Muscle of back (tissue), 3 donors: ENCODE measurements at regions not wholly inside any gene's neighbourhood (a gene's known extent, or its start where the extent isn't known, plus 50 kb on each side); places are given as distances from the start of the nearest gene placed in this dataset.
"Not testable (repeated sequence)": the region's sequence is repeated elsewhere in the genome, so short reads cannot be mapped to it uniquely, and the experiment has no call there.

Source experiments
- DNase-seq, 3 donors: peaks; one replicate each; pipeline versions ENCODE4 v3.0.0 to v3.0.0-alpha.2; 2013

DNA sequence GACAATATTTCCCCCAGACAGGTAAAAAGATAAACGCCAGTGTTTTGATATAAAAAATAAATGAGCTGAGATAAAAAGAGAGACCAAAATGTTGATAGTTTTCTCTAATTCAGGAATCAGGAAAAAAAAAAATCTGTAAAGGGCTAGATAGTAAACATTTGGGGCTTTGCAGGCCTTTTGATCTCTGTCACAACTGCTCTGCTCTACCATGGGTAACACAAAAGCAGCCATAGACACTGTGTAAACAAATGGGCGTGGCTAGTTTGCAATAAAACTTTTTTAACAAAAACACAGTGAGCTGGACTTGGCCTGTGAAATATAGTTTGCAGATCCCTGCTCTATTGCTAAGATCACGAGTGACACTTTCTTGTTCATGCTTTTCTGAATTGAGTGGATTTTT, 219.1 kb upstream of the STXBP5 start:
- no peak for DNase-seq

DNA sequence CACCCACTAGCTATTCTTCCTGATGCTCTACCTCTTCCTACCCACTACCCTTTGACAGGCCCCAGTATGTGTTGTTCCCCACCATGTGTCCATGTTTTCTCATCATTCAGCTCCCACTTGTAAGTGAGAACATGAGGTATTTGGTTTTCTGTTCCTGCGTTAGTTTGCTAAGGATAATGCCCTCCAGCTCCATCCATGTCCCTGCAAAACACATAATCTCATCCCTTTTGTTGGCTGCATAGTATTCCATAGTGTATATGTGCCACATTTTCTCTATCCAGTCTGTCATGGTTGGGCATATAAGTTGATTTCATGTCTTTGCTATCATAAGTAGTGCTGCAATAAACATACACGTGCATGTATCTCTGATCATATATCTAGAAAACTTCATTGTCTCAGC, 218.3 kb upstream of the STXBP5 start:
- DNase-seq = no peak

DNA sequence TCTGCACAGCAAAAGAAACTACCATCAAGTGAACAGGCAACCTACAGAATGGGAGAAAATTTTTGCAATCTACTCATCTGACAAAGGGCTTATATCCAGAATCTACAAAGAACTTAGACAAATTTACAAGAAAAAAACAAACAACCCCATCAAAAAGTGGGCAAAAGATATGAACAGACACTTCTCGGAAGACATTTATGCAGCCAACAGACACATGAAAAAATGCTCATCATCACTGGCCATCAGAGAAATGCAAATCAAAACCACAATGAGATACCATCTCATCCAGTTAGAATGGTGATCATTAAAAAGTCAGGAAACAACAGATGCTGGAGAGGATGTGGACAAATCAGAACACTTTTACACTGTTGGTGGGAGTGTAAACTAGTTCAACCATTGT, 216.3 kb upstream of the STXBP5 start:
- not testable (repeated sequence) for DNase-seq

DNA sequence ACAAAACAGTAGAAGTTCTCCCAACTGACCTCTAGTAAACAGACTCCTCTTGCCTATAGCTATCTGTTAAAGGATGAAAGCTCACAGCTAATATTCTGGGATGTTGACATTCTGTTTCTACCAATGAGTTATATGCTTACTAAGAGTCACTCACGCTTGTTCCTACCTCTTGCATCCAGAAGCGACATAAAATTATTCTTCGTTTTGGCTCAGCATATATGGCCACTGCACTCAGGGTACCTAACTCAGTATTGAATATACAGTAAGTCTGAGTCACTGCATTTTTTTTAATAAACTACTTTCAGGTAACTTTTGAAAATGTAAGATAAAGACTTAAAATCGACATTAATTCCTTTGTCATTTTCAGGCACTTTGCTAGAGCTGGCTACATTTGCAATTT, 214.4 kb upstream of the STXBP5 start:
- DNase-seq = no peak

DNA sequence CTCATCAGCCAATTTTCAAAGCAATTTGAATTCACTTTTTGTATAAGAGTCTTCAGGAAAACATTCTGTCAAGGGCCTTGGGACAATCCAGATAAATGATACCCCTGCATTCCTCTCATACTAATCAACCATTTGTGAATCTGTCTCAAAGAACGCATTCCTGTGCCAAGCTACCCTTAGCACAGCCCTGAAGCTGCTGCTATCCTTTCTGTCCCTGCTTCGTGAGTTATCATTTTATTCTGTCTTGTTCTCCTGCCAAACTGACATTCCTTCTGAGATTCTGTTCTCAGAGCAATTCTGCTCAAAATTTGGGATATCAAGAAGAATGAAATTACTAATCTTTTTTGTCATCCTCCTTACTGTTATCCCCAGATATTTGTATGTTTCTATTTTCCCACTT, 213.9 kb upstream of the STXBP5 start:
- peak in 1 of 3 donors; percentile 49 for DNase-seq

DNA sequence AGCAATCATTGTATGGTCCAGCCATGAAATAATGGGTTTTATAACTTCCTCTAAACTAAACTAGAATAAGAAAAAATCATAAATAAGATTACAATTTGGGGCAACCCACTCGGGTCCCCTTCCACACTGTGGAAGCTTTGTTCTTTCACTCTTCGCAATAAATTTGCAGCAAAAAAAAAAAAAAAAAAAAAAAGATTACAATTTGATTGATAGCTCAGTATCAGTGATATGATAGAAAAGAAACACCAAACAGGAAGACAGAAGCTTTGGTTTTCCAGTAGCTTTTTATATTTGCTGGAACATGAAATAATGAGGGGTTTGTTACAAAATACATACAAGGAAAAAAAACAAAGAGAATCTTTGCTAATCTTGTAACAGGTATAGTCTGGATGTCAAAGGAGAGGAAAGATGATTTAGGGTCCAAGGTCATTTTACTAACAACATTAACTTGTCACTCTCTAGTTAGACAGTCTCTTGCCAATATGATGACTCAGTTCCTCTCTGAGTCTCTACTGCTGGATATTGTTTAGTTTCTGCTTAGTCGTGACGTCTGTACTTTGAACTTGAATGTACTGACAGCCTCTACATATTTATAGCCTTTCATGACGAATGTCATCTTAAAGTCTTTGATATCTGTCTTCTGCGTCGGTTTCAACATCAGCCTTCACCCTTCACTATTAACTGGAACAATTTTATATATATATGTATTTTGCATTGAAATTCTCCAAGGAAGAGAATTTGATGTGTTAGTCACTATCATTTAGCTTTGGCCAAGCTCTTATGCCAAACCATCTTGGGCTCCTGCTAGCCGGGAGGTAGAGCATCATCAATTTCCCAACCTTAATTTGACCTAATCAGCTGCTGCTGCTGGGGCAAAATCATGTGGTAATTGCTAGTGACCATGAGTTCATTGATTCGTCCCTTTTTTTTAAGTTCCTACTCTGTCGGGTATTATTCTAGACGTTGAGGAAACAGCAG, 213.1 kb upstream of the STXBP5 start:
- peak in 1 of 3 donors; percentile 47 for DNase-seq

DNA sequence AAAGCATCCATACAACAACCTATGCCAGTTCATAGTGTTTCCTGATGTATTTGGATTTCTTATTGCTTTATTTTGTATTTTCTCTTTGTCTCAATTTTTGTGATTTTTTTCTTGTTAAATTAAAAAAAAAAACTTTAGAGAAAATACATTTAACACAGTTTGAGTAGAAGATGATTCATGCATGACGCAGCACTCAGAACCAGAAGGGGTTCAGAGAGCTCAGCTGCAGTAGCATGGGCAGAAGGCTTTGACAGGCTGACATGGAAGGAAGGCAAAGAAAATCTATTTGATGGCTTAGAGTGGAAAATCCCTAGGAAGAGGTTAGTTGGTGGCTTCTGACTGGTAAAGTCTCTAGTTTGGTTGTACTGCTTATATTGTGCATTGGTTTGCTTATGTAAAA, 207.2 kb upstream of the STXBP5 start:
- no peak for DNase-seq

DNA sequence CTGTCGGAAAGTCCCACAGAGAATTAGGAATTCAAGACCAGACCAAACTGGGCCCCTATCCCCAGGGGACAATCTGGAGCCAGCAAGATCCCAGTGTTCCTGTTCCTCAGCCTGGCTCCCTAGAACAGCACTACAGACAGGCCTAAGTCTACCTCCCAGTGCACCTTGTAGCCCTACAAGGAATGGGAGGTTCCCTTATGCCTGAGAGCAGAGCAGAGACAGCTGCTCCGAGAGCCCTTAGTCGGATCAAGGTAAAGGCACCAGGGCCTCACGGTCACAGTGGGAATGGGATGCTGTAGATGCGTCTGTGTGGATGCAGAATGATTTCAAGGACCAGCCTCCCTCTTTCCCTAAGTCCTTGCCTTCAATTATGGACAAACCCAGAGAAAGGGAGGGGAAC, 204.5 kb upstream of the STXBP5 start:
- DNase-seq = no peak

DNA sequence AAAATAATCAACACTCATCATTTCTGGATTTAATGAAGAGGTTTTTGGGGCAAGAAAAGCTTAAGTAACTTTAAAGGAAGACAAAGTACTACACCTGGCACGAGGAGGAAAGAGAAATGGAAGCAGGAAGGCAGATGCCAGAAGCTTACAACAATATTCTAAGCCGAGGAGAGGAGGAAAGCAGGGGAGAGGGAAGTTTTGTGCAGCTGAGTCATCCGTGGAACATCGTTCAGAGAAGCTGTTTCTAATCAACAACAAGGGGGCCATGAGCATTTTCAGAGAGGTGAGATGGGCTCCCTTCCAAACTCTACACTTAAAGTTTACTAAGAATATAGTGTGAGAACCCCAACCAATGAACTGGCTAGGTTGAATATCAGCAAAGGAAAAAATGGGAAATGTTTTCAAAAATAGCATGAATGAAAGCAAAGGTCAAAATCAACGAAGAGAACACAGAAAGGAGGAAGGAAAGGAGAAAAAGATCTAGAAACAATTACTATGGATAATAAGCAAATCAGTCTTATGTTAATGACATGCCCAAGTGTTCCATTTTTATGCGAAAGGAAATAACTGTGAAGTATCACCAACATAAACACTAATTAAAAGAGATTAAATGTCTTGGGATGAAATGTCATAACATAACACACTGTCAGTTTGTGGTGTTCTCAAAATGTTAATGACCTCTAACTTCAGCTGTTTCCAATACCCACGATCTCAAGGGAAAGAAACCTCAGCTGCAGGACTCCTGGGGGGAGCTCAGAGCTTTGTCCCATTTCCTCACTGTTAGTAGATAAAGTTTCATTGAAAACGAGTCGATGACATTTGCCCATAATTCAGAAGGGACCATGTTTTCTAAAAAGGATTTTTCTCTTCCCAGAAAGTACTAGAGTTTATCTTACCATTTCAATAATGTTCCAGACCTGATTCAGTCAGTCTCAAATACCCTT, 203.4 kb upstream of the STXBP5 start:
- DNase-seq = peak in 2 of 3 donors; percentile 26 to 69

DNA sequence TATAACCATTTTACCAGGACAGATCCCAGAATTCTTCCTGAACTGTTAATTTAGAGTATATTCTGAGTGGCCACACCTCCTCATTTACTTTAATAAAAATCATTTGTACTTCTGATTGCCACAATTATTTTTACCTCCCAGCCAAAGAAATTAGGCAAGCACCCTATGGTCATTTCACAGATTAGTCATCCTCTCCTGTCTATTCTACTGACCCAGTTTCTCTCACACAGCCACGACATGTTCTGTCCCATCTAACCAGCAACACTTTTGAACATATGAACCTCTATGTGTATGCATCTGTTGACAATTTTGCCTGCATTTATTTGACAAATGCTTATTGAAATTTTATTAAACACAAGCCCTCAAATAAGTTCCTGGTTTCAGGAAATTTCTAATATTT, 202.6 kb upstream of the STXBP5 start:
- no peak for DNase-seq

DNA sequence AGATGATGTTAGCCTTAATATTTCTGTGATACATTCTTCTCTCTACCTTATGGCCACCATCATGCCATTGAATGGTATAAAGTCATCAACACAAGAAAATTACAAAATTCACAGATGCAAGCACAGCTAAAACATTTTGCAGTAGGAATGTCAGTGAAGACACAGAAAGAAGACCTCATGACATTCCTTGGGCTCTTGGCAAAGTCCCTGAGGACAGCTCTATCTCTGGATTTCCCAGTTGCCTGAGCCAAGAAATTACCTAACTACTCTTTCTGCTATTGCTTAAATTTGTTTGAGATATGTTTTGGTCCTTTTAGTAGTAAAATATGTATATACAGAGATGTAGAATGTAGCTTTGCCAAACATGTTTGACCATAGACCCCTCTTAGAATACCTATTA, 201.0 kb upstream of the STXBP5 start:
- DNase-seq = no peak

DNA sequence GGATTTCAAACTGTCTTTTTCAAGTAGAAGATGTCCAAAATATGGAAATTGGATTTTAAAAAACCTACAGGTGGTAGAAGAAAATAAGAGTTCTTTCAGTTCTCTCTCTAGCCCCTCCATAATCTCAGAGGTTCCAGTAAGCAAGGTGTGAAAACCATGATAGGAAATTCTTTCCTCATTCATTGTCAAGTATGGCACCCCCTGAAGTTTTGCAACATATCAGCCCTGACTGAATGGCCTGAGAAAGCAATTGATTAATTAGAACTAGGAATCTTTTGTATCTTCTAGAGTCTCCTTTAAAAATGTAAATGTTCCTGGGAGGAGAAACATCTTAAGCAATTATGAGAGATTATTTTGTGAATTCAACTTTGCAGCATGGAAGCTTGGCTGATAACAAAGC, 198.7 kb upstream of the STXBP5 start:
- DNase-seq = no peak

DNA sequence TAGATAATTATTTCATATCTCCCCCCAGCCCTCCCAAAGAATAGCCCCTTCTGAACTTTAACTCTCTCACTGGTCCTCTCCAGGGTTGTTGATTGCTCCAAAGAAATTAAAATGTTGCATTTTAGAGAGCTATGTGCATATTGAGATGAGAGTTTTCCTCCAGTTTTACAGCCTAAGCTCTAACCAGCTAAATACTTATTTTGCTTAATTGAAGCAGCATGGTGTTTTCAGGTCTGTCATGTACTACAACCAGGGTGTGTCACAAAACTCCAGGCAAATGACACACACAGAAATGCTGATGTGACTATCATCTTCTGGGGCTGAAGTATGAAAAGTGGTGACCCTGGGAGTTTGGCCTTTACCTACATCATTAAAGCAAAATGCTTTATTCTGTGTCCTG, 196.8 kb upstream of the STXBP5 start:
- no peak for DNase-seq

DNA sequence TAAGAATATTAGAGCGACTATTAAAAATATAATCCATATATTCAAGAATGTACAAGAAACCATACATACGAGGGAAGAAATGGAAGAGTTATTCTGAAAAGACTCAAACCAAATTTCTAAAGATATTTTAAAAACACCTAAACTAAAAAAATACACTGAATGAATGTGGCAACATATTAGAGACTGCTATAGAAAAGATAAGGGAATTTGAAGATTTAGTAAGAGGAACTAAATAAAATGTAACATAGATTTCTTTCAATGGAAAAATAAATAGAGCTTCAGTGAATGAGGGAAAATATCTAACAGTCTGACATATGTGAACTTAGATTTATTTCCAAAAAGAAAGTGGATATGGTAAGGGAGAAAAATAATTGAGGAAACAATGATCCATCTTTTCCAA, 194.9 kb upstream of the STXBP5 start:
- no peak for DNase-seq

DNA sequence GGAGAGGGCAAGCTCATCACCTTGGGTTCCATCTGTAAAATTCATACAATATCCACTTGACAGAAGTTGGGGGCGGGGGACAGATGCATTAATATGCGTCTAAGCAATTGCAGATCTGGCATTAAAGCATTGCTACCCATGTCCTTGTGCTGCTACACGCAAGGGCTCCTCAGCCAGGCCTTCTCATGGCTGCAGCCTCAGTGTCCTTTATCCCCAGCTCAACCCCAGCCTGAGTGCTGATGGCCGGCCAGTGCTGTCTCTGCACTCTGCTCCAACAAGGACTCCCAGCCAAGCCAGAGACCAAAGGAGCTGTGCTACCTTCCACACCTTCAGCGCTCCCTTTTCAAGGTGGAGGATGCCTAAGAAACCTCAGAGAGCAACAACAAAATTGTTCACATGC, 188.5 kb upstream of the STXBP5 start:
- no peak for DNase-seq

DNA sequence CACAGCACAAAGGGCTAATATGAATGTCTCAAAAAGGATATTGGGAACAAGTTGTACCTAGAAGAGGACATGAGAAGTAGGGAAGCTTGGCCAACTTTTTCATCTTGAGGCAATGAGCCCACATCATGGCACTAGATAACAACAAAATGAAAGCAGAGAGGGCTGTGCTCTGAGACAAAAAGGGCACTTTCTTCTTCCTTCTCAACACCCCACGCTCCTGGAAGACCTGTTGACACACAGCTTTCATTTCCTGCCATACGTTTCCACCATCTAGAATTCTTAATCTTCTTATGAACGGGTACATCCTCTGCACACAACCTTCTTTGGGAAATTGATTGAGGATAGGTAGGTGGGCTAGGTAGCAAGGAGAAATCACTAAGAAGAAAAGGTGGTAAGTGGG, 187.8 kb upstream of the STXBP5 start:
- no peak for DNase-seq

DNA sequence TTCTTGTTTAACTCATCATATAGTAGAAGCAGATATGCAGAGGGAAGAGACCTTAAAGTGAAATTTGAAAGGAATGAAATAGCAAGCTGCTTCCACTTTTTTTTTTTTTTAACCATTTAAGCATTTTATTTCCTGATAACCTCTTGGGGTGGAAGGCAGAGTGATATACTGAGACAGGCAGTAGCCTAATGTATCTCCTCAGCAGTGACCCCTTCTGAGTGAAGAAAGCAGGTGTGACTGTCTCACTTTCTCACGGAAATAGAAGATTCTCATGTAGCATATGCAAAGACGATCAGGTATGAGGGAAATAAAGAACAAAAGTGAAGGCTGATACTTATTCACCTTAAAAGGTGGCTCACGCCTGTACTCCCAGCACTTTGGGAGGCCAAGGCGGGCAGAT, 187.1 kb upstream of the STXBP5 start:
- no peak for DNase-seq

DNA sequence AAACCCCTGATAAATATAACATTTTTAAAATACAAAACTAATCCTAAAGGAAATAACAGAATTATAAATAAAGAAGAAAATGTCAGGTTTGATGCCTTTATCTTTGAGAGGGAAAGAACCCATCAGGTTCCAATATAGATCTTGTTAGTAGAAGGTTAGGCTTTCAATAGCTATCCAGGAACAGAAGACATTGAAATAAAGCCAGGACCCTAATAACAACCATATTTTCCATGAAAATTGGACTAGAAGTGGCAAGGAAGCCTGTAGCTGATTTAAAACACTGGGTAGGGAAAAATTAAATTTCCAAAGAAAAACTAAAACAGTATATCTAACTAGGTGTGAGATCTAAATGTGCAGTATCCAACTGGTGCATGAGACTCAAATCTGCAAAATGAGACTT, 185.2 kb upstream of the STXBP5 start:
- DNase-seq = no peak

DNA sequence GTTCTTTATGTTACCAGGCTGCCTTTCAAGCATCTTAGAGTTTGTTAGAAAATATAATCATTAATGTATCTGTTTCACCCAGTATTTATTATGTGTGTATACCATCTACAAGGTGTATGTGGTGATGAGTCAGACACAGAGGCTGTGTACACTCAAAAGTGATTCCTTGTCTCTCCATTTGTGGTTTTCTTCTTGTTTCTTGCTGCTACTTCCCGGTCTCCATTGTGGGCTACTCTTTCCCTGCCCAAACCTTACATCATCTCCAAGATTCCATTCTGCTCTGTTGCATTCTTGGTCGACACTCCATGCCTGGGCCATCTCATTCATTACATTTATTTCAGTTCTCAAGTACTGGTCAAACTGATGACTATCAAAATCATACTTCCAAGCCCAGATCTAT, 182.2 kb upstream of the STXBP5 start:
- DNase-seq = no peak

DNA sequence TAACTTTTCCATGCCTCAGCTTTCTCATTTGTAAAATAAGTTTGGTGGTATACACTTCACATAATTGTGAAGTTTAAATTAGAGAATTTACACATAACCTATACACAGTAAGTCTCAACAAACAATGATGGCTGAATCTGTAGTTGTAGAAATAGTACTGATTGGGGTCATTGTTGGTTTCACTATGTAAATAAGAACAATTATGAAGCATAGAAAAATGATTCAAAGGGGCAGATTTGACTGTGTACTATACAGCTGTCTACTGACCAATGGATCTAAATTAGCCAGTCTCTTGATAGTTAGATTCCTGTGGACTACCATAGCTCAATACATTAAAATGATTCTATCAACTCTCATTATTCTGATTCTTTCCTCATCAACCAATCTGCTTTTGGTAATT, 181.1 kb upstream of the STXBP5 start:
- DNase-seq = no peak

DNA sequence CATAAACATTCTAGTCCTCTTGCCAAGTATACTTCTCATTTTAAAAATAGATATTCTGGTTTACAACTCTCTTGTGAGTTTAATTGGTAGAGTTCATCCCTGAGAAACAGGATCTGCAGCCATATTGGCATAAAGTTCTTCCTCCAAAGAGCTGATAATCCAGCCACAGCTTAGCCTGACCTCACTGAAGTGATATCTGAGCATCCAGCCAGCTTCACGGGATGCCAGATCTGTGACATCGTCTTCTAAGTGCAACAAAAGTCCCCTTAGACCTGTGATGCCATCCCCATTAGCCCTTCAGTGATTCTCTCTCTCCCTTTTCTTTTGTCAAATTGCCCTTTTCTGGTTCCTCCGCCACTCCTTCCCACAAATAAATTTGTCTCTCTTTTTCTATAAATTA, 180.6 kb upstream of the STXBP5 start:
- peak in 2 of 3 donors; percentile 4 to 7 for DNase-seq

DNA sequence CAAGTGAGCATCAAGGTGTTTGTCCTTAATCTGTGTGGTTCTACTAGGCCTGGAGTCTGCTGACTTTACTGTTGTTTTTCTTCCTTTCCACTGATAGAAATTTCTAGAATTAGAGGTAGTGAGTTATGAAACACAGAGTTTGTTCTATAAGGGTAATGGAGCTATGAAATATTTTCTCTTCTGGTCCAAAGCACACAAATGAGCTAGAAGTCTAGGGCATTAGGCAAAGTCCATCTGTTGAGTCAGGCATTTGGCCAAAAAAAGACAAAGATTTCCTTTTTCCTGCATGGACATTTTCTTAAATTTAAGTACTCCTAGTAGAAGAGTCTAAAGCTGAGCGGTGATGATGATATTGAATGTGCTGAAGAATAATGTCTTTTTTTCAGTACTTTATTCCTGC, 174.3 kb upstream of the STXBP5 start:
- no peak for DNase-seq

DNA sequence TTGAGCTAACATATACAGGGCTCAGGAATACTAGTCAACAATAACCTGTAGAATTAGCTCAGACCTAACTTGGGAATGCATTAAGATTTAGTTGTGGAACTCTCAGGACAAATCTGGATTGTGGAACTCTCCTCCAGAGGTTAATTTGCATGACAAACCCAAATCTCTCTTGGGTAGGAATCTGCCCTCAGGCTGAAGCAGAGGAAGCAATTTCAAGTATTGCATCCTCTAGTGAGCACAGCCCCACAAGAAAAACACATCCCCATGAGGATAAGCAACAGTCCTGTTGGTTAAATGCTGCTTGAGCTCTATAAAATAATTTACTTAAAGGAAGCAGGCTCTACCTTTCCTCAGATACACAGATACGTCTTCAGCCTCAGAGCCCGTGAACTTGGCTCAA, 170.9 kb upstream of the STXBP5 start:
- DNase-seq = no peak
